Endothelial cell (in vitro differentiated cells): ENCODE measurements at regions not wholly inside any gene's neighbourhood (a gene's known extent, or its start where the extent isn't known, plus 50 kb on each side); places are given as distances from the start of the nearest gene placed in this dataset.
"Not testable (repeated sequence)": the region's sequence is repeated elsewhere in the genome, so short reads cannot be mapped to it uniquely, and the experiment has no call there.

Source experiments
- DNase-seq: peaks from one replicate; pipeline ENCODE4 v3.0.0; 2021; ENCODE audit warnings: low spot score
- H3K27ac Mint-ChIP-seq: one replicate; pipeline ENCODE4 v1.8.0; 2021; ENCODE audit warnings: mixed read lengths, inconsistent platforms; ENCODE audit not compliant: unreplicated experiment
- H3K27me3 Mint-ChIP-seq: one replicate; pipeline ENCODE4 v1.8.0; 2021; ENCODE audit warnings: mild to moderate bottlenecking, moderate library complexity, mixed read lengths, inconsistent platforms; ENCODE audit not compliant: unreplicated experiment
- H3K36me3 Mint-ChIP-seq: one replicate; pipeline ENCODE4 v1.8.0; 2021; ENCODE audit warnings: mild to moderate bottlenecking, low read depth, mixed read lengths, inconsistent platforms; ENCODE audit not compliant: unreplicated experiment
- H3K4me1 Mint-ChIP-seq: one replicate; pipeline ENCODE4 v1.8.0; 2021; ENCODE audit warnings: mild to moderate bottlenecking, mixed read lengths, inconsistent platforms; ENCODE audit not compliant: unreplicated experiment
- H3K4me3 Mint-ChIP-seq: one replicate; pipeline ENCODE4 v1.8.0; 2021; ENCODE audit warnings: mild to moderate bottlenecking, mixed read lengths, inconsistent platforms; ENCODE audit not compliant: unreplicated experiment
- H3K9me3 Mint-ChIP-seq: one replicate; pipeline ENCODE4 v1.8.0; 2021; ENCODE audit warnings: mixed read lengths, inconsistent platforms; ENCODE audit not compliant: unreplicated experiment
- CTCF ChIP-seq: fragments of 200-600 bp; sonication (generic); IDR thresholded peaks from one replicate; pipeline ENCODE4 v1.5.0; 2021; ENCODE audit warnings: antibody characterized with exemption; ENCODE audit not compliant: unreplicated experiment

GRCh38 chr5:118325931-118326330 is 662.4 kb downstream of the DTWD2 start:
- Mint-ChIP-seq H3K27me3 (no peaks in the 10 kb centered on the region), H3K4me1 (no peaks in the 10 kb centered on the region), H3K27ac (no peak overlapping the region), H3K4me3 (no peak overlapping the region), H3K9me3 (peaks cover 15% of the 10 kb centered on the region), H3K36me3 (peaks cover 12% of the 10 kb centered on the region)
- no peak for TF ChIP-seq CTCF
- no peak for DNase-seq

- Mint-ChIP-seq H3K9me3 (peaks cover 15% of the 10 kb centered on the region), H3K36me3 (peaks cover 12% of the 10 kb centered on the region)
- not testable (repeated sequence) for H3K27ac Mint-ChIP-seq, H3K4me3 Mint-ChIP-seq, H3K27me3 Mint-ChIP-seq, DNase-seq, H3K4me1 Mint-ChIP-seq
Observed at GRCh38 chr5:118323723-118324122, 664.6 kb downstream of the DTWD2 start.

DNA sequence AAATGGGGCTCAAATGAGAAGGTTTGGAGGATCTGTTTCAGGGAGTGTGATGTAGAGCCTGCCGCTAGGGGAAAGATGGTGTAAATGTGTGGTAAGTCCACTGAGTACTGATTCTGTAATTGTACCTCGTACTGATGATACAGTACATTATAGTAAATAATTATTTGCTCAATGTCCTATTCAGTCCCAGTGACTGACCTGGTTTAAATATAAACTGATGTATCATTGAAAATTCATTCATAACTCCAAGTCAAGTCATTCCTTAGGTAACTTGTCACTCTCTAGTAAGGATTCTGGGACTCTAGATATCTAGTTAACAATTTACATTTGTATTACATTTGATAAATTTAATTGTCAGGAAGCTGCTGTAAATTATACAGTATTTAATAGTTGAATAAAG is 667.3 kb downstream of the DTWD2 start:
- Mint-ChIP-seq H3K4me3 (no peak overlapping the region), H3K27me3 (no peaks in the 10 kb centered on the region), H3K27ac (no peak overlapping the region), H3K36me3 (peaks cover 12% of the 10 kb centered on the region), H3K4me1 (no peaks in the 10 kb centered on the region), H3K9me3 (peaks cover 15% of the 10 kb centered on the region)
- TF ChIP-seq CTCF, result no peak
- DNase-seq, result no peak

DNA sequence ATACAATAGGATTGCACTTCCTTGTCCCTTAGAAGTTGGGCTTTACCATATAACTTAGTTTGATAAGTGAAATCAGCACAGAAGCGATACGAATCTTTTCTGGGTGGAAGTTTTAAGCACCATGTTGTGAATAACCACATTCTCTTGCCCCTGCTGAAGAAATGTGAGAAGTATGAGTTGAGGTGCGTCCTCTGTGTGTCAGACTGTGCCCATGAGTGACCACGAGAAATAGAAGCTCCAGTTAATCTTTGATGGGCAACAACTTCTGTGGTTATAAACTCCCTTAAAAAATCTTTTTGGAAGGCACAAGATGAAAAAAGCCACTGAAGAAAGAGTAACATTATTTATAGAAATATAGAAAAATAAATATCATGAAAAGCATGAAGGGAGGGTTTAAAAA is 668.2 kb downstream of the DTWD2 start:
- Mint-ChIP-seq H3K27ac (no peak overlapping the region), H3K27me3 (no peaks in the 10 kb centered on the region), H3K36me3 (peaks cover 12% of the 10 kb centered on the region), H3K4me3 (no peak overlapping the region), H3K9me3 (peaks cover 15% of the 10 kb centered on the region), H3K4me1 (no peaks in the 10 kb centered on the region)
- DNase-seq, result no peak
- TF ChIP-seq CTCF, result no peak

DNA sequence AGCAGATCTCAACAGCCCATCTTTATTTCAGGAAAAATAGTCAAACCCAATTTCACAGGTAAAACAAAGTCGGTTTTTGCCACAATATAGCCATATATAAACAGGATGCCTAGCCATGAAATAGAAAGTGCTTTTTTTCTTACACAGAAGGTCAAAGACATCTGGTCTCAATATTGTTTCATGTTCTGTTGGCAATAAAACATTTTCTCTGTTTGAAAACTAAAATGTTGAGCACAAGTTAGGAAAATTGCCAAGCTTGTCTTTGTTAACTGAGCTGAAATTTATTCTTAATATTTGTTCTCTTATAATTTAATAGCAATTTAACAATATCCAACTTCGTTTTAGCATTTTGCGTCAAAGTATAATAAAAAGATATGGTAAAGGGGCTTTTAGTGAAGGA is 673.4 kb downstream of the DTWD2 start:
- H3K27me3 Mint-ChIP-seq, result no peaks in the 10 kb centered on the region
- H3K4me1 Mint-ChIP-seq, result no peaks in the 10 kb centered on the region

More for the DNA sequence above, 673.4 kb downstream of the DTWD2 start:
- H3K4me3 Mint-ChIP-seq, result no peak overlapping the region
- DNase-seq, result no peak
- H3K36me3 Mint-ChIP-seq, result no peaks in the 10 kb centered on the region
- H3K27ac Mint-ChIP-seq, result no peak overlapping the region
- H3K9me3 Mint-ChIP-seq, result no peaks in the 10 kb centered on the region
- no peak for TF ChIP-seq CTCF
